ENCODE measurements at regions not wholly inside any gene's neighbourhood (a gene's known extent, or its start where the extent isn't known, plus 50 kb on each side); places are given as distances from the start of the nearest gene placed in this dataset.

- ATAC-seq (no peak), DNase-seq (no peak)
- Histone ChIP-seq H3K36me3 (no peaks in the 10 kb centered on the region), H3K4me1 (no peaks in the 10 kb centered on the region), H3K27ac (no peak overlapping the region), H3K27me3 (no peaks in the 10 kb centered on the region), H3K4me3 (no peak overlapping the region), H3K9me3 (no peaks in the 10 kb centered on the region)
- intact Hi-C loops (cut with DNase I; ENCODE audit: low total_unique reads), result no loop called here
- TF ChIP-seq CTCF (IDR thresholded peaks at IDR 0.05 in 4 of 5, conservative IDR thresholded peaks at IDR 0.05 in 1 of 5), result no peak
- TF ChIP-seq POLR2A (IDR thresholded peaks at IDR 0.05), result no peak
- in situ Hi-C loops (cut with MboI; ENCODE audit: low sequenced_read_pairs in 4 of 4), result no loop called here
These were observed 353.2 kb upstream of the API5 start for GRCh38 chr11:42958635-42959034.

GRCh38 chr11:42960521-42961088 lies 351.2 kb upstream of the API5 start:
- DNase-seq (no peak), ATAC-seq (no peak)
- H3K9me3 ChIP-seq, result no peaks in the 10 kb centered on the region
- H3K27ac ChIP-seq, result no peak overlapping the region
- in situ Hi-C loops (cut with MboI; ENCODE audit: low sequenced_read_pairs in 4 of 4), result no loop called here
- H3K36me3 ChIP-seq, result no peaks in the 10 kb centered on the region
- no peak overlapping the region for H3K4me3 ChIP-seq
- intact Hi-C loops (cut with DNase I; ENCODE audit: low total_unique reads), result no loop called here
- H3K4me1 ChIP-seq, result no peaks in the 10 kb centered on the region
- TF ChIP-seq POLR2A (IDR thresholded peaks at IDR 0.05), result no peak
- no peaks in the 10 kb centered on the region for H3K27me3 ChIP-seq

- Histone ChIP-seq H3K9me3 (no peaks in the 10 kb centered on the region), H3K4me1 (no peaks in the 10 kb centered on the region), H3K36me3 (no peaks in the 10 kb centered on the region), H3K27ac (no peak overlapping the region), H3K27me3 (no peaks in the 10 kb centered on the region), H3K4me3 (no peak overlapping the region)
- in situ Hi-C loops (cut with MboI; ENCODE audit: low sequenced_read_pairs in 4 of 4), result no loop called here
- no peak for DNase-seq
- intact Hi-C loops (cut with DNase I; ENCODE audit: low total_unique reads), result no loop called here
- no peak for TF ChIP-seq CTCF (IDR thresholded peaks at IDR 0.05 in 4 of 5, conservative IDR thresholded peaks at IDR 0.05 in 1 of 5)
- TF ChIP-seq POLR2A (IDR thresholded peaks at IDR 0.05), result no peak
- no peak for ATAC-seq
These were observed 344.1 kb upstream of the API5 start for GRCh38 chr11:42967653-42968052.

- H3K27me3 ChIP-seq, result no peaks in the 10 kb centered on the region
- in situ Hi-C loops (cut with MboI; ENCODE audit: low sequenced_read_pairs in 4 of 4), result no loop called here
- no peaks in the 10 kb centered on the region for H3K36me3 ChIP-seq
- DNase-seq (no peak), ATAC-seq (no peak)
- H3K27ac ChIP-seq, result no peak overlapping the region
- H3K9me3 ChIP-seq, result no peaks in the 10 kb centered on the region
- TF ChIP-seq POLR2A (IDR thresholded peaks at IDR 0.05) (no peak), CTCF (IDR thresholded peaks at IDR 0.05 in 4 of 5, conservative IDR thresholded peaks at IDR 0.05 in 1 of 5) (no peak)
- H3K4me3 ChIP-seq, result no peak overlapping the region
- no peaks in the 10 kb centered on the region for H3K4me1 ChIP-seq
- intact Hi-C loops (cut with DNase I; ENCODE audit: low total_unique reads), result no loop called here
These were observed 339.1 kb upstream of the API5 start for GRCh38 chr11:42972741-42973140.

GRCh38 chr11:42974510-42975179 lies 337.2 kb upstream of the API5 start:
- ATAC-seq (no peak), DNase-seq (no peak)
- Histone ChIP-seq H3K36me3 (no peaks in the 10 kb centered on the region), H3K4me1 (no peaks in the 10 kb centered on the region), H3K9me3 (no peaks in the 10 kb centered on the region), H3K27me3 (no peaks in the 10 kb centered on the region), H3K27ac (no peak overlapping the region), H3K4me3 (no peak overlapping the region)
- in situ Hi-C loops (cut with MboI; ENCODE audit: low sequenced_read_pairs in 4 of 4), result loop anchor here in 1 of 4 donors (25.0 kb wide), 1 partner anchor 87 kb away; no protein-coding TSS in a partner anchor
- TF ChIP-seq CTCF (IDR thresholded peaks at IDR 0.05 in 4 of 5, conservative IDR thresholded peaks at IDR 0.05 in 1 of 5) (no peak), POLR2A (IDR thresholded peaks at IDR 0.05) (no peak)
- intact Hi-C loops (cut with DNase I; ENCODE audit: low total_unique reads), result no loop called here
